Smooth muscle cell (in vitro differentiated cells): ENCODE measurements at regions not wholly inside any gene's neighbourhood (a gene's known extent, or its start where the extent isn't known, plus 50 kb on each side); places are given as distances from the start of the nearest gene placed in this dataset.

Source experiments
- DNase-seq: peaks from one replicate; lab custom pipeline; 2025; ENCODE audit not compliant: unreplicated experiment; lab: John Stamatoyannopoulos, UW
- H2AFZ ChIP-seq: fragments of 200-600 bp; sonication (generic); 2 replicates; pipeline ENCODE4 v1.6.0; 2016; ENCODE audit warnings: antibody characterized with exemption, low read depth, mild to moderate bottlenecking
- H3F3A ChIP-seq: fragments of 200-600 bp; sonication (generic); 2 replicates; pipeline ENCODE4 v1.6.0; 2017; ENCODE audit warnings: antibody characterized with exemption, low read depth
- H3K27ac ChIP-seq: fragments of 200-600 bp; sonication (generic); 2 replicates; pipeline ENCODE4 v1.5.1; 2016; ENCODE audit warnings: low read depth, mild to moderate bottlenecking
- H3K27me3 ChIP-seq: fragments of 200-600 bp; sonication (generic); 2 replicates; pipeline ENCODE4 v1.6.1; 2016; ENCODE audit warnings: low read depth, mild to moderate bottlenecking
- H3K36me3 ChIP-seq: fragments of 200-600 bp; sonication (generic); 2 replicates; pipeline ENCODE4 v1.5.1; 2016; ENCODE audit warnings: low read depth
- H3K4me1 ChIP-seq: fragments of 200-600 bp; sonication (generic); 2 replicates; pipeline ENCODE4 v1.5.1; 2016; ENCODE audit warnings: low read depth
- H3K4me2 ChIP-seq: fragments of 200-600 bp; sonication (generic); 2 replicates; pipeline ENCODE4 v1.6.0; 2016; ENCODE audit warnings: mild to moderate bottlenecking
- H3K4me3 ChIP-seq: fragments of 200-600 bp; sonication (generic); 2 replicates; pipeline ENCODE4 v1.5.1; 2016; ENCODE audit warnings: mild to moderate bottlenecking
- H3K79me2 ChIP-seq: fragments of 200-600 bp; sonication (generic); 2 replicates; pipeline ENCODE4 v1.6.0; 2016; ENCODE audit warnings: low read depth, mild to moderate bottlenecking
- H3K9ac ChIP-seq: fragments of 200-600 bp; sonication (generic); 2 replicates; pipeline ENCODE4 v1.6.0; 2016; ENCODE audit warnings: low read depth
- H3K9me3 ChIP-seq: fragments of 200-600 bp; sonication (generic); replicated peaks from 2 replicates; pipeline ENCODE4 v1.5.1; 2016; ENCODE audit warnings: low read depth
- H4K20me1 ChIP-seq: fragments of 200-600 bp; sonication (generic); 2 replicates; pipeline ENCODE4 v1.6.0; 2016; ENCODE audit warnings: low read depth
- WGBS: methylation state at CpG from one replicate; pipeline ENCODE4 v1.1.7; 2016; ENCODE audit warnings: low lambda C conversion rate; 5-methylcytosine and 5-hydroxymethylcytosine counted together
- TF ChIP-seq, protein P1 (sequence below): fragments of 200-600 bp; sonication (generic); IDR thresholded peaks from 2 replicates; pipeline ENCODE4 v1.5.1; 2017; ENCODE audit warnings: borderline replicate concordance, mild to moderate bottlenecking, antibody characterized with exemption; ENCODE audit not compliant: insufficient read depth, poor library complexity, severe bottlenecking

DNA sequence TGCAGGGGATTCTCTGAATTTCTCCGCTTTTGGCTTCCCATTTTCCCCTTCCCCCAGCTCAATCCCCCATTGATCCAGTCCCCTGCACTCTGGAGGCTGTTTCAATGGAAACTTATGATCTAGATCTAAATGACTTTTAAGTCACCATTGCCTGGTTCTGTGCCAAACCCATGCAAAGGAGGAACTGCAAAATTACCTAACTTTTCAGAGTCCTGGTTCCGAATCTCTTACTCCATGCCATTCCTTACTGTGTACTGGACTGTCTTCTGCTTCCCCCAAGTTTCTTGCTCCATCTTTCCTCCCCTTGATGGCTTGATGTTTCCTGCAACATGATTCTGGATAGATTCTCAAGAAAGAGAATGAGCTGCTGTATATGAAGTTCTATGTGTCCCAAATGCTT lies 327.8 kb downstream of the MIAT start:
- Histone ChIP-seq H3K27me3 (peaks cover 70% of the 10 kb centered on the region), H3K4me1 (peaks cover 19% of the 10 kb centered on the region), H3K79me2 (no peaks in the 10 kb centered on the region), H3K9me3 (no peaks in the 10 kb centered on the region), H3F3A (no peaks in the 10 kb centered on the region), H3K27ac (no peak overlapping the region), H3K4me2 (no peak overlapping the region), H3K36me3 (no peaks in the 10 kb centered on the region), H4K20me1 (no peaks in the 10 kb centered on the region), H3K4me3 (no peak overlapping the region), H3K9ac (no peak overlapping the region), H2AFZ (no peak overlapping the region)
- DNase-seq, result no peak
- WGBS, result 69% methylated on average over 2 of the region's 2 CpGs
- TF ChIP-seq, protein P1, sequence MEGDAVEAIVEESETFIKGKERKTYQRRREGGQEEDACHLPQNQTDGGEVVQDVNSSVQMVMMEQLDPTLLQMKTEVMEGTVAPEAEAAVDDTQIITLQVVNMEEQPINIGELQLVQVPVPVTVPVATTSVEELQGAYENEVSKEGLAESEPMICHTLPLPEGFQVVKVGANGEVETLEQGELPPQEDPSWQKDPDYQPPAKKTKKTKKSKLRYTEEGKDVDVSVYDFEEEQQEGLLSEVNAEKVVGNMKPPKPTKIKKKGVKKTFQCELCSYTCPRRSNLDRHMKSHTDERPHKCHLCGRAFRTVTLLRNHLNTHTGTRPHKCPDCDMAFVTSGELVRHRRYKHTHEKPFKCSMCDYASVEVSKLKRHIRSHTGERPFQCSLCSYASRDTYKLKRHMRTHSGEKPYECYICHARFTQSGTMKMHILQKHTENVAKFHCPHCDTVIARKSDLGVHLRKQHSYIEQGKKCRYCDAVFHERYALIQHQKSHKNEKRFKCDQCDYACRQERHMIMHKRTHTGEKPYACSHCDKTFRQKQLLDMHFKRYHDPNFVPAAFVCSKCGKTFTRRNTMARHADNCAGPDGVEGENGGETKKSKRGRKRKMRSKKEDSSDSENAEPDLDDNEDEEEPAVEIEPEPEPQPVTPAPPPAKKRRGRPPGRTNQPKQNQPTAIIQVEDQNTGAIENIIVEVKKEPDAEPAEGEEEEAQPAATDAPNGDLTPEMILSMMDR, result no peak

DNA sequence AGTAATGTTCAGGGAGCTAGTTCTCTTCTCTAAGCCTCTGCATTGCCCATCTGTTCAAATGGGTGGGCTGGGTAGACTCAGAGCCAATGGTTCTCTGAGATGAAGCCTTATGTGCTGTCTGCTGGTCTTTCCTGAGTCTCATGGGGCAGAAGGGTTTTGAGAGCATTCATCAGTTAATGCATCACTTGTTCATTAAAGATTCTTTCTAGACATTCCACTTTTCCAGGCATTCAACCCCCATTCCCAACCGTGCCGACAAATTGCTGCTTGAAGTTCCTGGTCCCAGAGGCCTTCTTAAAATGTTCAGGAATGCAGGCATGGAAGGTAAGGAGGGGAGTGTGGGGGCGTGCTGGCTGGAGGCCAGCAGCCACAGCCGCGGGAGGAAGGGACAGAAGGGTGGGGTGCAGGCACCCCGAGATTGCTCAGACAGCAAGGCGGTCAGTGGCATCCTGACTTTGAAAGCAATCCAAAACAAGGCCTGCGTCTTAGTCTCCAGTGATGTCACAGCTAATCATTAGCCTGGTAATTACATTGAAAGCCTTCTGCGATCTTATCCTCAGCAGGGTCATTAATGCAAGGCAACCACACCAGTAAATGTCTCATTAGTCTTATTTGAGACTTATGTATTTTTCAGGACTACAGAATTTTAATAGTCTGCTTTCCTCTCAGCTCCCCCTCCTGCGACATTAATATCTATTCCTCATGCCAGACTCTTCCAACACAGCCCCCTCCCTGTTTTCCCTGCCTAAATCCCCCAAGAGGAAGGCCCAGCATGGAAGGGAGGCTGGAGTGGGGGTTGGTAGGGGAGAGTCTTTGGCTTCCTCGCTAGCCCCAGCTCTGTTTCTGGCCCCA lies 328.8 kb downstream of the MIAT start:
- Histone ChIP-seq H3F3A (no peaks in the 10 kb centered on the region), H3K9me3 (no peaks in the 10 kb centered on the region), H3K27ac (no peak overlapping the region), H3K4me3 (no peak overlapping the region), H3K27me3 (peaks cover 72% of the 10 kb centered on the region), H3K4me2 (peak overlapping the region; percentile 21), H2AFZ (no peak overlapping the region), H3K9ac (no peak overlapping the region), H3K36me3 (no peaks in the 10 kb centered on the region), H4K20me1 (no peaks in the 10 kb centered on the region), H3K79me2 (no peaks in the 10 kb centered on the region), H3K4me1 (peaks cover 19% of the 10 kb centered on the region)
- TF ChIP-seq, protein P1, result no peak
- WGBS, result 39% methylated on average over 11 of the region's 11 CpGs
- DNase-seq, result no peak

DNA sequence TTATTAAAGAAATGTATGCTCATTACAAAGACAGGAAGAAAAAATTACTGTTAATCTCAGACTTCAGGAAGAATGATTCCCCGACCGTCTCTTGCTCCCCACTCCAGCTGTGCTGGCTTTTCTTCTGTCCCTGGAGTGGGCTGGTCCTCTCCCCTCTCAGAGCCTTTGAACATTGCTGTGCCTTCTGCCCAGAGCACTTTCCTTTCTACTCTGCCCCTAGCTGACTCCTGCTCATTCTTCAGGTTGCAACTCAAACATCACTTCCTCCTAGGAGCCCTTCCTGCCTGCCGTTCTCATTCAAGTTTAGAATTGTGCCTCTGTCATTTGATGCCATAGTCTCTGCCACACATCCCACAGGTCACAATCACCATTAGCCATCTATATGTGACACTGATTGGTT lies 329.5 kb downstream of the MIAT start:
- TF ChIP-seq, protein P1, result no peak
- Histone ChIP-seq H3K36me3 (no peaks in the 10 kb centered on the region), H3K4me3 (no peak overlapping the region), H3K27me3 (peaks cover 66% of the 10 kb centered on the region), H3K27ac (no peak overlapping the region), H3K4me2 (peak overlapping the region; percentile 21), H3K4me1 (peaks cover 19% of the 10 kb centered on the region), H2AFZ (no peak overlapping the region), H4K20me1 (no peaks in the 10 kb centered on the region), H3K9me3 (no peaks in the 10 kb centered on the region), H3F3A (no peaks in the 10 kb centered on the region), H3K79me2 (no peaks in the 10 kb centered on the region), H3K9ac (no peak overlapping the region)
- no peak for DNase-seq
- WGBS, result 49% methylated on average over 3 of the region's 3 CpGs
